Head of caudate nucleus (tissue), 42 donors: ENCODE measurements at regions not wholly inside any gene's neighbourhood (a gene's known extent, or its start where the extent isn't known, plus 50 kb on each side); places are given as distances from the start of the nearest gene placed in this dataset.

Experiments
- DNase-seq, 42 donors: peaks; one replicate each; pipeline versions ENCODE4 v3.0.0 to v3.0.0-alpha.2; 2020 to 2021; ENCODE audit warnings: mixed read lengths in 7 of 42
- intact Hi-C: fragments of 100-400 bp; cut with DNase I; formaldehyde crosslinking; loops from one replicate; pipeline ENCODE4 v1.15.0; 2022

GRCh38 chr10:75295868-75296441 is 60.2 kb upstream of the COMTD1 start:
- intact Hi-C loops: loop anchor here (10.0 kb wide), 1 partner anchor 99 kb away; no protein-coding TSS in a partner anchor
- DNase-seq: peak in 1 of 42 donors; percentile 31

DNA sequence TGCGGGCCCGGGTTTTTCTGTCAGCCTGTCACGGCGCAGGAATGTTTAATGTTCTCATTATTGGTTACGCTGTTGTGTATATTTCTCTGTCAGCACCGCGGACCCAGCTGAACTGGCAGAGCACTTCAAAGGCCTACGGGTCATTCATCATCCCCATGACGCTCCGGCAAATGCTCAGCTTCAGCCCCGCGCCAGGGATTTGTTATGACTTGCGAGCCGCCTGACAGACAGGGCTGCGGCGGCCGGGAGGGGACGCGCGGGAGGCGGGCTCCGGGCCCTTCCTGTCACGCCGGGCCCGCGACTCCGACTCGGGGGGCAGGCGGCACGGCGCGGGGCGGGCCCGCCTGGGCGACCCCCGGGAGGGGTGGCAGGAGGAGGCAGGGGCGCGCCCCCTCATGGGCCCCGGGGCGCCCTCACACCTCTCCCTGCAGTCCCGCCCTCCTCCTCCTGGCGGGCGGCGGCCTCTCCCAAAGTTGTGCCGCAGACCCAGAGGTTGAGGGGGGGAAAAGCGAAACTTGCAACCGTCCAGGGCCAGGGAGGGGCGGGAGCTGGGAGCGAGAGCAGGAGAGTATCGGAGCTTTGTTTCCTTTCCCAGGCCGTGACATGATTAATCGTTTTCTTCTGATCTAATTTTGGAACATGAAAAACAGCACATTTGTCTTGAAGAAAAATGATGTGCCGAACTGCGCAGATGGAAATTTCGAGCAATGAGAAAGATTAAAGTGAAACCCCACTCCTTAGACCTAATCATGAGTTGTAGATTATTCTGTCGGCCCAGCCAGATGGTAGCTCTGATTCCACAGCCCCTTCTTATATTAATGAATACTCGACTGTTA is 59.3 kb upstream of the COMTD1 start:
- intact Hi-C loops: loop anchor here (10.0 kb wide), 1 partner anchor 100 kb away; no protein-coding TSS in a partner anchor

DNA sequence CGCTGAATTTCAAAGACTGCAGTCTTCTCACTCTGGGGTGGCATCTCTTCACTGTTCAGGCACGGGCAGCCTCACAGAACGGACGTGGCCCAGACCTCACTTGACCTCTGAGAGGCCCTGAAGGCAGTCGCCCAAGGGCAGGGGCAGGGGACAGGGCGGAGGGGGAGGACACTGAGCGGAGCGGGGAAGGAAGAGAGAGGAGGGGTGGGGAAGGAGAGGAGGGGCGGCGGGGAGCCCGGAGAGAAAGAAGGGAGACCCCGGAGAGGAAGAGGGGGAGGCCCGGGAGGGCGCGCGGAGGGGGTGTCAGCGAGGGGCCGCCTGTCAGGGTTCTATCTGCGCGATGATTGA is 58.7 kb upstream of the COMTD1 start:
- peak in 16 of 42 donors; percentile 7 to 46 (median 21) for DNase-seq
- intact Hi-C loops: loop anchor here (10.0 kb wide), 1 partner anchor 100 kb away; no protein-coding TSS in a partner anchor

More for the DNA sequence above, 59.3 kb upstream of the COMTD1 start:
- DNase-seq: peak; percentile 33 to 84 (median 62)

- intact Hi-C loops: loop anchor here (10.0 kb wide), 1 partner anchor 101 kb away; no protein-coding TSS in a partner anchor
- peak in 1 of 42 donors; percentile 39 for DNase-seq
Measured at GRCh38 chr10:75294031-75294437, 58.3 kb upstream of the COMTD1 start.

GRCh38 chr10:75293446-75293820 is 57.7 kb upstream of the COMTD1 start:
- DNase-seq: peak in 1 of 42 donors; percentile 31
- intact Hi-C loops: loop anchor here (10.0 kb wide), 1 partner anchor 101 kb away; no protein-coding TSS in a partner anchor

DNA sequence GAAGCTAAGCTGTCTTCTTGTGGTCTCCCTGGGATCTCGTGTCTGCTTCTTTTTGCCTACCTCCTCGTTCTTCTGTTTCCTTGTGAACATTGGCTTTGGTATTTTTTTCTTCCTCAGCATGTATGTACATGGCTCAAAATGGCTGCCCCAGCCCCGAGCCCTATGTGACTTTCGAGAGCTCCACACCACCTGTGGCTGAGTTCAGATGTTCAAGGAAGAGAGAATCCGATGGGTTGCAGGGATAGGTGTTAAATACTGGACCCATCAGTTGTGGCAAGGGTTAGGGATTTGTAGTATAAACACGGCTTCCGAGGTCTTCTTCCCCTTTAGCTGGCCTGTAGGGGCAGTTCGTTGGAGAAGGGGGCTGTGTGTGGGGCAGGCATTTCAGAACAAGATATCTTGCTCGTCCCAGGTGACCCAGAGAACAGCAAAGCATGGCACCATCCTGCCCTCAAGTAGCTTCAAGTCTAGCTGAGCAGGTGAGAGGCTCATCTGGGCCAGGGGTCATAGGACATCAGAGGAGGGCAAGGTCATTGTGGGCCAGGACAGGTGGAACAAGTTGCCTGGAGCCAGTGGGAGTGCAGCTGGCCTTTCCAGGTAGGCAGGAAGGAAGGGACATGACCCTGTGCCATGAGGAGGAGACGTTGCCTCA is 57.2 kb upstream of the COMTD1 start:
- intact Hi-C loops: loop anchor here (10.0 kb wide), 1 partner anchor 102 kb away; no protein-coding TSS in a partner anchor
- DNase-seq: peak in 1 of 42 donors; percentile 22

- peak in 1 of 42 donors; percentile 24 for DNase-seq
- intact Hi-C loops: loop anchor here (10.0 kb wide), 1 partner anchor 103 kb away; no protein-coding TSS in a partner anchor
Measured at GRCh38 chr10:75291805-75292204, 56.0 kb upstream of the COMTD1 start.

GRCh38 chr10:75288140-75288711 is 52.5 kb upstream of the COMTD1 start:
- intact Hi-C loops: no loop called here
- DNase-seq: no peak

GRCh38 chr10:75287697-75288096 is 51.9 kb upstream of the COMTD1 start:
- DNase-seq: no peak
- intact Hi-C loops: no loop called here

GRCh38 chr10:75286901-75287300 is 51.1 kb upstream of the COMTD1 start:
- intact Hi-C loops: no loop called here
- no peak for DNase-seq
